ENCODE measurements at regions not wholly inside any gene's neighbourhood (a gene's known extent, or its start where the extent isn't known, plus 50 kb on each side); places are given as distances from the start of the nearest gene placed in this dataset.

DNA sequence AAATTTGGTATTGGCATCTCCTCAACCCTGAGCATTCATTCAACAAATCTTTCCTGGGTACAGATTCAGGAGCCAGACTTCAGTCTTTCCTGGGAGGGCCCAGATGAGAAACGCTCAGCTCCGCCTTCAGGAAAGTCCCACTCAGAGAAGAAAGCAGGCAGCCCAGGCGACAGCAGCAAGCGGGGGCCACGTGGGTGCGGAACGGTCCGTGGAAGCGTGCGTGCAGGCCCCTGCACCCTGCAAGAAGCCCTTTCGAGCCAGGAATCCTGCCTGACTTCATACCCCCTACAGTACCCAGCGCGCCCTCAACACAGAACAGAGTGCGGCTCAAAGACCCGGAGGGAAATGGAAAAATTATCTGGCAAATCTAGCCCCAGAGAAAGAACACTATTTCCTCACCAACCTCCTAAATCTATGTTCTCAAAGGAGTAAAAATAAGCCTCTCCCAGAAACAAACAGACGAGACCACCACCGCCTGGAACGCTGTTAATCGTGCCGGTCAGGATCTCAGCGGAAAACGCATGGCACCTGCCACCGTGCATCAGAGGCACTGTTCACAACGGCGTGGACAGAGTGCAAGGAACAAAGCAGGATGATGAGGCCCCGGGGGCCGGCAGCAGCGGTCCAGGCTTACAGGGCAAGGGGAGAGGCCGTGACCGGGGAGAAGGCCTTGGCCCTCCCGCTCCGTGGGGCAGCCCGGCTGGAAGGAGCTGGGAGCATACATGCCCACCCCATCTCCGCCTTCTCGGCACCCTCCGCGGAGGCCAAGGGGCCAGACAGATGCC lies 318.3 kb downstream of the EIPR1 start:
- DNase-seq: no peak

GRCh38 chr2:3054066-3054465 lies 323.6 kb downstream of the EIPR1 start:
- DNase-seq: no peak

DNA sequence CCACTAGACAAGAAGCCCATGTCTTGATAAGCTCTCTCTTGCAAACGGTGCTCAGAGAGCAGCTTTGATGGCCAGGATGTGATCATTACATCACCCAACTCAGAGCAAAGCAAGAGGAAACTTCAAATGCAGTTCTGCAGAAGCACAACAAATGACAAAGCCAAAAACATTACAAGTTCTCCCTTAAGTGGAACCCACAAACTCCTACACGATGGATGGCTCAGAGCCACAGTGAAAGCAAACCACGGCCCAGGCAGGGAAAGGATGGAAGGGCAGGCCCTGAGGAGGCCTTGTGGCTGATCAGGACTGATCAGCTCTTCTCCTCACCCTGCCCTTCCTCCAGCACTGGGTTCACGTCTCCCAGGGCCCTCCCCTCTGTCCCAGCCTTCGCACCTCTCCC lies 326.4 kb downstream of the EIPR1 start:
- no peak for DNase-seq

- no peak for DNase-seq
Measured at GRCh38 chr2:3046170-3046865, 331.3 kb downstream of the EIPR1 start.

DNA sequence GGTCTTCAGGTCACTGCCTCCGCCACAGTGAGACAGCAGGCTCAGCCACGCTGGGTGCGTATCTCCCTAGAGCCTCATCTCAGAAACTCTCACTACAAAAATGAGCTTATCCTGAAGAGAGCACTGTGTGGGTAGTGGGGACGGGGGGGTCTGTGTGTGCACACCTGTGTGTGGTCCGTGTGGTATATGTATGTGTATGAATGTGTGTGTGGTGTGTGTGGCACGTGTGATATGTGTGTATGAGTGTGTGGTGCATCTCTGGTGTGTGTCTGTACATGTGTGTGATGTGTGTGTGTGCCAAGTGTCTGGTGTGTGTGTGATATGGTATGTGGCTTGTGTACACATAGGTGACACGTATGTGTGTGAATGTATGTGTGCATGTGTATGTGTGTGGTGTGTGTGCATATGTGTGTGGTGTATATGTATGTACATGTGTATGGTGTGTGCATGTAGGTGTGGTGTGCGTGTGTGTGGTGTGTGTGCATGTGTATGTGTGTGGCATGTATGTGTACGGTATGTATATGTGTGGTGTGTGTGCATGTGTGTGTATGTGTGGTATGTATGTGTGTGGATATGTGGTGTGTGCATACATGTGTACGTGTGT lies 332.2 kb downstream of the EIPR1 start:
- no peak for DNase-seq

GRCh38 chr2:3044587-3045317 lies 332.9 kb downstream of the EIPR1 start:
- no peak for DNase-seq

GRCh38 chr2:3043726-3044125 lies 333.9 kb downstream of the EIPR1 start:
- no peak for DNase-seq

GRCh38 chr2:3042601-3043585 lies 334.7 kb downstream of the EIPR1 start:
- no peak for DNase-seq

DNA sequence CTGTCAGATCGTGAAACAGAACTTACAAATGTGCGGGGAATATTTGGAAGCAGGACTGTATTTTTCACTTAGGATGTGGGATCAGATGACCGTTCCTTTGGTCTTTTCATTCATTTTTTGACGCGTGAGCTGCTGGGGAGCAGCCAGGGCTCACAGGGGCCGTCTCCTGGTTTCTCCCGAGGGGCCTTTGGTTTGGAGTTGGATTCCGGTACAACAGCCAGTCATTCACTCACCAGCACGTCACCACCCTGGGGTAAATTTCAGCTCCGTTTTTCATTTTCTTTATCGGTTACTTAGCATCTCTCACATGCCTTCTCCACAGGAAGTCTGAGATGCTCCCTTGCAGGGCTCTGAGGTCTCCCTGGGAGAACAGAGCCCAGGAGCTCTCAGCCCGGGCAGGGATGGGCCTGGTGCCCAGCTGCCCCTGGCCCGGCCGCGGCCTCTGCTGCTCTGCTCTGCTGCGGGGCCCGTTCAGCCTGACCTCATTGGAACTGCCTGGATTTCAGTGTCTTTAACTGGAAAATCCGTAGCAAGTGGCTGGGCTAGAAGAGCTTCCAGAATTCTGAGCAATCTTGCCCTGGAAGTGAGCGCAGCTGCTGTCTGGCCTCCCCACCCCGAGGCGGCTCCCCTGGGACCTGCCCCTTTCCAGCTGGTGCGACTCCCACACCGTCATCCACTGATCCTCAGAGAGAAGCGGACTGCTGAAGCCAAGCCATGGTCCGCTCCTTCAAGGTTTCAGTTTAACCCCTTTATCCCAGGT lies 335.6 kb downstream of the EIPR1 start:
- DNase-seq: no peak

GRCh38 chr2:3041246-3041645 lies 336.4 kb downstream of the EIPR1 start:
- DNase-seq: no peak

DNA sequence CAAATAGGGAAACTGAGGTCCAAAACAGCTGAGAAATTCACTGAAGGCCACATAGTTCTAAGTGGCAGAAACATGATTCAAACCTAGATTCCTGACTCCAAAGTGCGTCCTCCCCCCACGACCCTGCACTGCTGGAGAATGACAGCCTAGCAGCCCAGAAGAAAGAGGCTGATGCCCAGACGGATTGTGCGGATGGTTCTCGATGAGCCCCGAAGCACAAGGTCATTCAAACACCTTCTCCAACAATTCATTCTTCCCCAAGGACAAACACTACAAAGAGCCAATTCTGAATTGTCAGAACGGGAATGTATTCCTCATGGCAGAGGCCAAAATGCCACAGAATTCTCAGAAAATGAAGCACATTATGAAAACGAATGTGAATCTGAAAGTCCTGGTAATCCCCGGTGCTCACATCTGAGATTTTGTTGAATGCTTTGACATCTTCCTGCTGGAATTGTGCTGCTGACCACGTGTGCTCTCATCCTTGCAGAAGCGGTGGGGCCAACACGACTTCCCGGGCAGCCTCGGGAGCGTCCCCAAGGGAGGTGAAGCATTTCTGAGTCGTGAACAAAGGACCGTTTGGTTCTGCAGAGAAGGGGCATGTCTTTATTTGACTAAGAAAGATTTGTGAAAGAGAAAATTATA lies 337.0 kb downstream of the EIPR1 start:
- no peak for DNase-seq

DNA sequence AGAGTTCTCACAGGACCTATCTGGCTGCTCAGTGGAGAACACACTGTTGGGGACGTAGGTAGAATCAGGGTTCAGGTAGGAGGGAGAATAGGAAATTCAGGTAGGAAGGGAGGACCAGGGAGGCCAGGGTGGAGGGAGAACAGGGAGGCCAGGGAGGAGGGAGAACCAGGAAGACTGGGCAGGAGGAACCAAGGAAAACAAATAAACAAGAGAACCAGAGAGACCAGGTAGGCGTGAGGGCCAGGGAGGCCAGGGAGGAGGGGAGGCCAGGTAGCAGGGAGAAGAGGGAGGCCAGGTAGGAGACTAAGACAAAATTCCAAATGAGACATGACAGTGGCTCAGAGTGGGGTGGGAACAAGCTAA lies 337.6 kb downstream of the EIPR1 start:
- DNase-seq: no peak

DNA sequence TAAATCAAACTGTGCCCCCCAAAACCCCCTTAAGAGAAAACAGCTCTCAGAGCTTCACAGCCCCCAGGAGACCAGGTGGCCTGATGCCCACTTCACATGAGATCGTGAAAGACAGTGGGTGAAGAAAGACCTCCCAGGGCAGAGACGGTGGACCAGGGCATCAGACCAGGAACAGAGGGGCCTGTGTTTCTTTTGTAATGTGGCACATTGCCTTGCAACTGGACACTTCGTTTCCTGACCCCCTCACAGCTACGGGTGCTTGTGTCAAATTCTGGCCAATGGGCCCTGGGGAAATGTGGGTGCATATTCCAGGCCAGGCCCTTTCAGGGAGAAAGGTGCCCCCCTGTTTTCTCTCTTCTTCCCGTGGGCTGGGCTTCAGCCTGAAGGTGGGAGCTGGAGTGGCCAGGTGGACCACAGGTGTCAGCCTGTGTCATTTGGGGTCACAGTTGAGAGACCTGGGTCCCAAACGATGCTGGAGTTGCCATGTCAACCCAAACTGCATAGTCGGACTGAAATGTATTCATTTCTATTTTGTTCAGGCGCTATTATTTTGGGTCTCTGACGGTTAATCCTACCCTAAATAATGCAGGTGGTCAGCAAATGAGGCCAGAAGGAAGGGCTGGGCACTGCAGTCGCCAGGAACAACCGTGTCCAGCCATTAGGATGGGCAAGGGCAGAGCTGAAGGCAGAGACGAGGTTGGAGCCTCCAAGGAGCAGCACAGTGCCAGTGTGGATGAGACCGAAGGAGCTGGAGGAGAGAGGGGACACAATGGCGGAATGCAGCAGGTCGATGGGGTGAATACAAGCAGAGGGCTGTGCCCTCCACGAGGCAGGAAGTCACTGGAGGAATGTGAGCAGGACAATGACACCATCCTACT lies 338.2 kb downstream of the EIPR1 start:
- no peak for DNase-seq

DNA sequence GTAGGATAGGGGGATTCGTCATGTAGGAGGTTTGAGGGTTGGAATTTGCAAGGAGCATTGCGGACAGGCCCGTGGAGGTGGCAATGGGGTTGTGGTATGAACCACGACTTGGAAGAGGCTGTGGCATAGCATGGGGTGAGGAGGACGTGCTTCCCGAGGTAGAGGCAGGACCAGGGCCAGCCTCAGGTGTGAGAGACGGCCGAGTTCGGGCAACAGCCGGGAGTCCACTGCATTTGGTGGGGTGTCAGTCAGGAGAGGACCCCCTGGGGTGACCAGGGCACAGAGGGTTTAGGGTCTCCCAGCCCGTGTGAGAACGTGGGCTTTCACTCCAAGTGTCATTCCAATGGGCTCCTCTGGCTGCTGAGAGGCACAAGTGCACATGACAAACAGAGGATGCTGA lies 339.0 kb downstream of the EIPR1 start:
- no peak for DNase-seq

- no peak for DNase-seq
Measured at GRCh38 chr2:3037196-3038194, 340.1 kb downstream of the EIPR1 start.

- no peak for DNase-seq
Measured at GRCh38 chr2:3036432-3037125, 341.0 kb downstream of the EIPR1 start.

GRCh38 chr2:3035385-3036050 lies 342.1 kb downstream of the EIPR1 start:
- DNase-seq: no peak

All from CD4-positive, alpha-beta T cell treated with Interleukin-12 subunit alpha and Interleukin-12 subunit beta, for 1 hour (primary cell).